GM12878 (cell line): ENCODE measurements at regions not wholly inside any gene's neighbourhood (a gene's known extent, or its start where the extent isn't known, plus 50 kb on each side); places are given as distances from the start of the nearest gene placed in this dataset.

ENCODE experiments used
- ATAC-seq: fragments of 200-7000 bp; cut with Tn5 transposase; 3 replicates; pipeline ENCODE4 v1.9.1; 2020; ENCODE audit warnings: mild to moderate bottlenecking, moderate library complexity
- BruUV-seq: library from RNA; stranded (reverse); fragments of 400-500 nt; replicated peaks from 2 replicates; lab custom pipeline; 2021; lab: Mats Ljungman, UMichigan
- CTCF ChIA-PET: fragments of 300-600 bp; sonication (Branson Sonifier 250); formaldehyde crosslinking; extraction: SDS; loops from one replicate; lab custom pipeline; 2021; ENCODE audit warnings: inconsistent platforms; lab: Yijun Ruan, JAX
- POLR2A ChIA-PET: fragments of 350-600 bp; formaldehyde crosslinking; extraction: SDS; loops from one replicate; lab custom pipeline; 2021; ENCODE audit warnings: inconsistent platforms; lab: Charles Lee
- RAD21 ChIA-PET: fragments of 300-600 bp; sonication (Branson Sonifier 250); formaldehyde crosslinking; loops from one replicate; lab custom pipeline; 2023; ENCODE audit warnings: antibody characterized with exemption; ENCODE audit not compliant: unreplicated experiment; lab: Charles Lee
- SMC1A ChIA-PET: fragments of 300-600 bp; sonication (Branson Sonifier 250); formaldehyde crosslinking; loops from one replicate; lab custom pipeline; 2023; ENCODE audit not compliant: unreplicated experiment, uncharacterized antibody; lab: Charles Lee
- DNase-seq: peaks from one replicate; pipeline ENCODE4 v3.0.0-alpha.2; 2011; ENCODE audit warnings: low read depth, low spot score
- FAIRE-seq: peaks from 3 replicates; lab custom pipeline; 2011; peaks lifted over from hg19 to GRCh38; lab: Jason Lieb, UNC
- H2AFZ ChIP-seq: 2 replicates; pipeline ENCODE4 v1.6.0; 2011; ENCODE audit warnings: low read depth, low read length, control low read depth; ENCODE audit not compliant: control insufficient read depth
- H3K27ac ChIP-seq: 2 replicates; pipeline ENCODE4 v1.5.1; 2011; ENCODE audit warnings: control low read depth; ENCODE audit not compliant: control insufficient read depth, insufficient read depth
- H3K27me3 ChIP-seq, 2 experiments: replicated peaks in 1 of 2; 2 replicates each; pipeline versions ENCODE4 v1.6.0 to v1.6.1; 2011; ENCODE audit warnings: low read length in 1 of 2; ENCODE audit not compliant: control insufficient read depth in 2 of 2, insufficient read depth in 2 of 2
- H3K36me3 ChIP-seq, 2 experiments: 2 replicates each; pipeline ENCODE4 v1.5.1; 2011; ENCODE audit warnings: low read length in 1 of 2; ENCODE audit not compliant: control insufficient read depth in 2 of 2, insufficient read depth in 2 of 2
- H3K4me1 ChIP-seq: 2 replicates; pipeline ENCODE4 v1.6.1; 2011; ENCODE audit warnings: mild to moderate bottlenecking, low read length, moderate library complexity, mixed read lengths; ENCODE audit not compliant: control insufficient read depth, insufficient read depth
- H3K4me2 ChIP-seq: 2 replicates; pipeline ENCODE4 v1.6.0; 2011; ENCODE audit warnings: control low read depth; ENCODE audit not compliant: control insufficient read depth, insufficient read depth
- H3K4me3 ChIP-seq: fragments of 200-600 bp; sonication (generic); 2 replicates; pipeline ENCODE4 v1.5.1; 2016
- H3K79me2 ChIP-seq: 2 replicates; pipeline ENCODE4 v1.6.0; 2011; ENCODE audit warnings: low read length; ENCODE audit not compliant: control insufficient read depth, insufficient read depth
- H3K9ac ChIP-seq: 2 replicates; pipeline ENCODE4 v1.8.0; 2011; ENCODE audit warnings: low read length, control low read depth, mixed read lengths; ENCODE audit not compliant: control insufficient read depth, insufficient read depth
- H3K9me3 ChIP-seq: replicated peaks from 3 replicates; pipeline ENCODE4 v1.5.1; 2011; ENCODE audit warnings: mild to moderate bottlenecking, low read length; ENCODE audit not compliant: control insufficient read depth, insufficient read depth
- H4K20me1 ChIP-seq: 2 replicates; pipeline ENCODE4 v1.6.0; 2011; ENCODE audit not compliant: control insufficient read depth, insufficient read depth
- CEBPZ ChIP-seq: fragments of 150-350 bp; IDR thresholded peaks from 2 replicates; pipeline ENCODE4 v1.6.1; 2016; ENCODE audit warnings: low read depth, low read length
- KAT2A ChIP-seq: conservative IDR thresholded peaks from 2 replicates; pipeline ENCODE4 v1.6.1; 2011; ENCODE audit warnings: low read depth, low read length; ENCODE audit not compliant: control insufficient read depth
- in situ Hi-C: fragments of 300-500 bp; cut with MboI; formaldehyde crosslinking; loops from 9 replicates; pipeline ENCODE4 v1.14.3; 2018; ENCODE audit warnings: mixed read lengths
- intact Hi-C: fragments of 100-400 bp; cut with micrococcal nuclease; formaldehyde crosslinking; loops from one replicate; pipeline ENCODE4 v1.14.2; 2022; ENCODE audit not compliant: unreplicated experiment

- no peak for TF ChIP-seq CEBPZ
- TF ChIP-seq, all 136 proteins: peak for 0
These were observed 228.8 kb downstream of the DHX35 start (continued) for GRCh38 chr20:39190666-39191570.

GRCh38 chr20:39188266-39188765 lies 226.2 kb downstream of the DHX35 start:
- H4K20me1 ChIP-seq, result no peaks in the 10 kb centered on the region
- no peak overlapping the region for H2AFZ ChIP-seq
- H3K9me3 ChIP-seq, result no peaks in the 10 kb centered on the region; the same call in 1 of the 3 replicates
- FAIRE-seq (no peak), ATAC-seq (no peak), DNase-seq (no peak)
- H3K9ac ChIP-seq, result no peak overlapping the region
- in situ Hi-C loops, result no loop called here
- H3K36me3 ChIP-seq, result no peaks in the 10 kb centered on the region
- RAD21 ChIA-PET, result no interaction called here
- H3K4me3 ChIP-seq, result no peak overlapping the region
- H3K27me3 ChIP-seq, result no peaks in the 10 kb centered on the region
- POLR2A ChIA-PET, result no interaction called here
- SMC1A ChIA-PET, result no interaction called here
- no TSS peak for BruUV-seq
- no peak overlapping the region for H3K27ac ChIP-seq
- CTCF ChIA-PET, result interaction anchor here (0.7 kb wide), 1 partner anchor 384 kb away, joined by 3 read pairs; no protein-coding TSS in a partner anchor
- no peaks in the 10 kb centered on the region for H3K79me2 ChIP-seq
- intact Hi-C loops, result no loop called here
- H3K4me1 ChIP-seq, result no peaks in the 10 kb centered on the region
- TF ChIP-seq KAT2A, result no peak
- TF ChIP-seq, all 136 proteins: peak for 0
- no peak overlapping the region for H3K4me2 ChIP-seq
